NOMO-1 (cell line): ENCODE measurements at regions not wholly inside any gene's neighbourhood (a gene's known extent, or its start where the extent isn't known, plus 50 kb on each side); places are given as distances from the start of the nearest gene placed in this dataset.
"Not testable (repeated sequence)": the region's sequence is repeated elsewhere in the genome, so short reads cannot be mapped to it uniquely, and the experiment has no call there.

Experiments used
- DNase-seq, 2 experiments: peaks; one replicate each; lab custom pipeline; 2025; ENCODE audit not compliant: unreplicated experiment in 2 of 2; lab: John Stamatoyannopoulos, UW

GRCh38 chr7:127530148-127530547, 55.2 kb downstream of the GCC1 start:
- DNase-seq = no peak

- DNase-seq = no peak
Observed at GRCh38 chr7:127527561-127527960, 57.8 kb downstream of the GCC1 start.

GRCh38 chr7:127525866-127526480, 59.4 kb downstream of the GCC1 start:
- no peak for DNase-seq

DNA sequence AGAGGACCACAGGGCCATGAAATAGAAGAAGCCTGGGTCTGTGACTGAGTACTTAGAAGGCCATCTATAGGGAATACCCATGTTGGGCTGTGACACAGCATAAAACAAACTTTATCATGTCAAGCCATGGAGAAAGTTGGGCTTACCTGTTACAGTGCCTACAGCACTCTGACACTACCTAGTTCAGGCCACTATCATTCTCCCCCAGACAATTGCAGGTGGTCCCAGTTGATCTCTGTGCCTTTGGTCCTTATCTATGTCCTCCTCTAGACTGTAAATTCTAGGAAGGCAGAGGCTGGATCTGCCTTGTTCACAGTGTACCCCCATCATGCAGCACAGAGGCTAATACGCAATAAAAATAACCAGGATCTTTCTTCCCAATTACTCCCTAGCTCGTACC, 69.1 kb downstream of the GCC1 start:
- DNase-seq = no peak

DNA sequence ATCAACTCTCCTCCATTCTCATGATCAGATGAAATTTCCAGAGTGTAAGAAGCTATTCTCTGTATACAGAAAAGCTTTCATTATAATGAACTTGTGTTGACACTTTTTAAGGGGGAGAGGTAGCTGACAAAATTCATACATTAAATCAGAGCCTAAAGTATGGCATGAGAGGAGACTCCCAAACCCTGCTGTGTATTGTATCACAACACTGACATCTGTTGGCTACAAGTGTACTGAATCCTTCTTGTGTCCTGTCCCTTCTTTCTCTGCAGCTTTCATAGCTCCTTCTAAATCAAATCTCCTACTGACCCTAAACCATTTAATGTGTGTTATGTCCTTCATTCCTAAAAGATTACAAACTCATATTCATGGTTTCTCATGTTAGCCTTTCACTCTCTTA, 70.9 kb downstream of the GCC1 start:
- peak in 1 of 2 experiments; percentile 0 for DNase-seq

GRCh38 chr7:127513311-127513710, 72.1 kb downstream of the GCC1 start:
- no peak for DNase-seq

DNA sequence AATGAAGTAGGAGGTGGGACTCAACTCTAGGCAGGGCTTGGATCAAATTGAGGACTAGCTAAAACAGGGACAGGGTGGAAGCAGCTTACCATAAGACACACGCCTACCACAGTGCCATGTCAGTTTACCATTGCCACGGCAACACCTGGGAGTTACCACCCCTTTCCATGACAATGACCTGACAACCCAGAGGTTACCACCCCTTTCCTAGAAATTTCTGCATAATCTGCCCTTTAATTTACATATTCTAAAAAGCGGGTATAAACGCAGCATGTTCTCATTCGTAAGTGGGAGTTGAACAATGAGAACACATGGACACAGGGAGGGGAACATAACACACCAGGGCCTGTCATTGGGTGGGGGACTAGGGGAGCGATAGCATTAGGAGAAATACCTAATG, 72.7 kb downstream of the GCC1 start:
- no peak for DNase-seq

DNA sequence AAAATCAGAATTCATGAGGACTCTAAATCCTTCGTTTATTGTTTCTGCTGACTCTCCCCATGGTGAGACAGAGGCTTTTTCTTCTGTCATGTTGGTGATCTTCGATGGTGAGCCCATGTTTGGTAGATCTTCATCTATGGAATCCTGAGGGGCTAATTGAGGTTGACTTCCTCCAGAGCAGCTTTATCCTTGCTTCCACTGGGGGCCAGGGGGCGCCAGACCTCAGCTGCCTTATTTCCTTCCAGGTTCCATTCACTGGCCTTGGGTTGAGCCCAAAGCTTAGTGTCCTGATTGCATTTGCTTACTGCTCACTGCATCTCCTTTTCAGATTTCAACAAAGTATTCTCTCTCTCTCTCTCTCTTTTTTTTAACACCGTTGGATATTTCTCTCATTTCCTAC, 80.7 kb downstream of the GCC1 start:
- no peak for DNase-seq

DNA sequence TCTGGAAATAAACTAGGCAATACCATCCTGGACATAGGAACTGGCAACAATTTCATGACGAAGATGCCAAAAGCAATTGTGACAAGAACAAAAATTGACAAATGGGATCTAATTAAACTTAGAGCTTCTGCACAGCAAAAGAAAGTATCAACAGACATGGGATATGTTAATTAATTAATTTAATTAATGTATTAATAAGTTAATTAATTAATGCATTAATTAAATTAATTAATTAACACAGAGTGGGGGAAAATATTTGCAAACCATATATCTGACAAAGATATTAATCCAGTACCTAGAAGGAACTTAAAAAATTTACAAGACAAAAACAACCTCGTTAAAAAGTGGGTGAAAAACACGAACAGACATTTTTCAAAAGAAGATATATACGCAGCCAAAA, 83.6 kb downstream of the GCC1 start:
- no peak for DNase-seq

DNA sequence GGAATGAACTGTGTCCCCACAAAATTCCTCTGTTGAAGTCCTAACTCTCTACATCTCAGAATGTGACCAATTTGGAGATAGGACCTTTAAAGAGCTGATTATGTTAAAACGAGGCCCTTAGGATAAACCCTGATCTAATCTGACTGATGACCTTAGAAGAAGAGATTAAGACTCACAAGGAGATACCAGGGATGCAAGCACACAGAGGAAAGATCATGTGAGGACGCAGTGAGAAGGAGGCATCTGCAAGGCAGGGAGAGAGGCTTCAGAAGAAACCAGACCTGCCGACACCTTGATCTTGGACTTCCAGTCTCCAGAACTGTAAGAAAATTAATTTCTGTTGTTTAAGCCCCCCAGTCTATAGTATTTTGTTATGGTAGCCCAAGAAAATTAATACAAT, 94.9 kb upstream of the ZNF800 start:
- no peak for DNase-seq

GRCh38 chr7:127486654-127487053, 94.1 kb upstream of the ZNF800 start:
- DNase-seq = no peak

GRCh38 chr7:127485482-127485881, 93.0 kb upstream of the ZNF800 start:
- DNase-seq = no peak

DNA sequence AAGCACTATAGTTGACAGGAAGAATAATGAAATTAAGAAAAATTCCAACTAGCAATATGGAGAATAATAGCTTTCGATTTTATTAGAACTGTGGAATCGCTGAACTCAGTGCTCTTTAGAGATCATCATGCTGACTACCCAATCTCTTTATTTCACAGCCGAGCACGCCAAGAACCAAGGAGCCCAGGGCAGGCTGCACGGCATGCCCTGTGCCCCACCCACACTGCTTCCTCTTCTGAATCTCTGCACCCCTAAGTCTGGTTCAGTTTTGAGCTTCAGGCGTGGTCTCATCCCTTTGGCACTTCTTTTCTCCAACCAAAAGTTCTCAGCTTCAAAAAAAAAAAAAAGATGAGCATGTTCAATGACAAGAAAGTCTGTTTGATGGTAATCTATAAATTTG, 92.4 kb upstream of the ZNF800 start:
- no peak for DNase-seq

- DNase-seq = no peak
Observed at GRCh38 chr7:127478461-127478860, 86.0 kb upstream of the ZNF800 start.

GRCh38 chr7:127478024-127478355, 85.5 kb upstream of the ZNF800 start:
- DNase-seq = no peak

- DNase-seq = no peak
Observed at GRCh38 chr7:127477295-127478023, 85.0 kb upstream of the ZNF800 start.

DNA sequence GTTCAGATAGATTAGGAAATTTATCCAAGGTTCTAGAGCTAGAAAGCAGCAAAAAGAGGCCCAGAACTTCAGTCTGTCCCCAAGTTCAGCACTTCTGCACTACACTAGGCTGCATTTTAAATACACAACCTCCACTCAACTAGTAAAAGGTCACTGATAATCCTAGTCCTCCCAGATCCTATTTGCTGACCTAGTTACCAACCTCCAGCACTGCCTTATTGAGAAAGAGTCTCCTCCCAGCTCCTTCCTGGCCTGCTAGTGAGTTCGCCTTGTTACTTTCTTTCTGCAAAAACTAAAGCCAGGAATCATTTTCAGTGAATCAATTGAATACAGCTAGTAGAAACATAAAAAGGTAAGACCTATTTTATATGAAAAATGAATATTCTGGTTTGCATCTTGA, 84.1 kb upstream of the ZNF800 start:
- no peak for DNase-seq

GRCh38 chr7:127474457-127474856, 81.9 kb upstream of the ZNF800 start:
- DNase-seq = no peak

DNA sequence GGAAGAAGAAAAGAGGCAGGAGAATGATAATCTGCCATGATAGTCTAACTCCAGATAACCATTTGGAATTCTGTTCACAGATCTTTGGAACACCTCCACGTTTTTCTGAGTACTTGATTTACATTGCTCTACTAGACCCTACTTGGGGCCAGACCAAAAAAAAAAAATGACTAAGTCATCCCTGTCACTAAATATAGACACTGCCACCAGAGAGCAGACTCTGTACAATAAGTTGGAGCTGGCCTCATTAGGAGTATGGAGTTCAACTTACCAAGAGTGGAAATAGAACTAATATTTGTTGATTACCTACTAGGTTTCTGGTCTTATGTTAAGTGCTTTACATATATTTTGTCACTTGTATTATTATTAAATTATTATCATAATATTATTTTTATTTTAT, 80.9 kb upstream of the ZNF800 start:
- DNase-seq = no peak

DNA sequence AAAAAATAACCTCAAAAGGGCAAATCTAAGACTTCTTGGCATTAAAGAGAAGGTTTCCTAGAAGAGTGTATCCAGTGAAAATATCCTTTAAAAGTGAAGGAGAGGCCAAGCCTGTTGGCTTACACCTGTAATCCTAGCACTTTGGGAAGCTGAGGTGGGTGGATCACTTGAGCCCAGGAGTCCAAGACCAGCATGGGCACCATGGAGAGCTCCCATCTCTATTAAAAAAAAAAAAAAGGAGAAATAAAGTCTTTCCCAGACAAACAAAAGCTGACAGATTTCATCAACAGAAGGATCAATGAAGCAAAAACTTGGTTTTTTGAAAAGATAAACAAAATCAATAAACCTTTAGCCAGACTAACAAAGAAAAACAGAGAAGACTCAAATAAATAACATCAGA, 67.6 kb upstream of the ZNF800 start:
- no peak for DNase-seq

DNA sequence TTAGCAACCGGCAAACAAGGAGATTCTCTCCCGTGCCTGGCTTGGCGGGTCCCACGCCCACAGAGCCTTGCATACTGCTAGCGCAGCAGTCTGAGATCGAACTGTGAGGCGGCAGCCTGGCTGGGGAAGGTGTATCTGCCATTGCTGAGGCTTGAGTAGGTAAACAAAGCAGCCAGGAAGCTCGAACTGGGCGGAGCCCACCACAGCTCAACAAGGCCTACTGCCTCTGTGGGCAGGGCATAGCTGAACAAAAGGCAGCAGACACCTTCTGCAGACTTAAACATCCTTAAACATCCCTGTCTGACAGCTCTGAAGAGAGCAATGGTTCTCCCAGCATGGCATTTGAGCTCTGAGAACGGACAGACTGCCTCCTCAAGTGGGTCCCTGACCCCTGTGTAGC, 58.8 kb upstream of the ZNF800 start:
- DNase-seq = not testable (repeated sequence)

- DNase-seq = no peak
Observed at GRCh38 chr7:127448566-127448965, 56.1 kb upstream of the ZNF800 start.
